Hematopoietic multipotent progenitor cell treated with erythropoietin and hydrocortisone succinate and interleukin-3 and kit ligand, for 15 days (in vitro differentiated cells): ENCODE measurements at regions not wholly inside any gene's neighbourhood (a gene's known extent, or its start where the extent isn't known, plus 50 kb on each side); places are given as distances from the start of the nearest gene placed in this dataset.

Experiments
- DNase-seq: peaks from one replicate; pipeline ENCODE4 v3.0.0-alpha.2; 2015; ENCODE audit warnings: low spot score

DNA sequence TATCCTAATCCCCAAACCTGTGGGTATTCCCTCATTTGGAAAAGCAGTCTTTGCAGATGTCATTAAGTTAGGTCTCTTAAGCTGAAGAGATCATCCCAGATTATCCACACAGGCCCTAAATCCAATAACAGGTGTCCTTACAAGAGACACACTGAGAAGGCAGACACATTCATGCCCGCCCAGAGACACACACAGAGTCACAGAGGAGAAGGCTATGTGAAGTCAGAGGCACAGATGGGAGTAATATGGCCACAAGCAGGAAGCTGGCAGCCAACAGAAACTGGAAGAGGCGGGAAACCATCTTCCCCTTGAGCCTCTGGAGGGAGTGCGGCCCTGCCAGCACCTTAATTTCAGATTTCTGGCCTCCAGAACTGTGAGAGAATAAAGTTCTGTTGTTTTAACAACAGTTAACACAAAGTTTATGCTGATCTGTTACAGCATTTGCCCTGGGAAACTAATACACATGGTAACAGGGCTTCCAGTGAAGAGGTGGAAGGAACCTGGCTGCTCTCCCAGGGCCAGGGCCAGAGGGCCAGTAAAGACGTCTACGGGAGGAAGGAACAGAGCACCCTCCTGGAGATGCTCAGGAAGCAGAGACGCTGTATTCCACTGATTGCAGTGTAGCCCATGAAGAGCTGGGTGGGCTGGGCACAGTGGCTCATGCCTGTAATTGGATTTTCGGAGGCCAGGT, 217.5 kb downstream of the GLI2 start:
- DNase-seq: no peak

- no peak for DNase-seq
Measured at GRCh38 chr2:120953843-120954584, 218.3 kb downstream of the GLI2 start.

DNA sequence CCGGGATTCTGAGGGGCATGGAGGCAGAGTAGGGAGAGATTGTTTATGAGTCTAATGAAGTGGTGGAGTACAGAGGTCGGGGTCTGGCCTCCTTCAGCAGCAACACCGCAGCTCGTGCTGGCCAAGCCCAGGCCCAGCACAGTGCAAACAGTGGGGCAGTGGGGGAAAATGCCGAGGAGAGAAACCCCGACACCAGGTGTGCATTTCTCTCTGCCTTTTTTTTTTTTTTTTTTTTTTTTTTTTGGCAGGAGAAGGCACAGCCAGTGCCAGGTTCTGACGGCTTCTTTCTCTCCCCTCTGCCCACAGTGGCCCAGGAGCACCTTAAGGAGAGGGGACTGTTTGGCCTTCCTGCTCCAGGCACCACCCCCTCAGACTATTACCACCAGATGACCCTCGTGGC, 219.3 kb downstream of the GLI2 start:
- no peak for DNase-seq

- no peak for DNase-seq
Measured at GRCh38 chr2:120955427-120955826, 219.8 kb downstream of the GLI2 start.

- DNase-seq: no peak
Measured at GRCh38 chr2:120956486-120957156, 221.0 kb downstream of the GLI2 start.

DNA sequence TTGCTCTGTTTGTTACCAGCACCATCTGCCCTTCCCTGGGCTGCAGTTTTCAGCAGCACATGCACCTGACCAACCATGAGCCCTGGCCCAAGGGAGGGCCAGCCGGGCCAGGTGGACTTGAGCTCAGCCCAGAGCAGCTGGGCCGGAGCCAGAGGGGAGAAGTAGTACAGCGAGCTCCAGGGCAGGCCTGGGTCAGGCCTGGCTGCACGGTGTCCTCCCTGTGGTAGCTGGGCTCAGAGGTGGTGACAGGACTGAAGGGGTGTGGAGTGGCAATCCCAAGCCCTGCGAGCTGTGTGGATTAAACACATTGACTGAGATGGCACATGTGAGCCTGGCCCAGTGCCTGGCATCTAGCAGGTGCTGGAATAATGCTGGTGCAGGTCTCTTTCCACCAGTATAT, 222.2 kb downstream of the GLI2 start:
- DNase-seq: no peak

GRCh38 chr2:120958623-120959366, 223.1 kb downstream of the GLI2 start:
- DNase-seq: no peak

- no peak for DNase-seq
Measured at GRCh38 chr2:120959426-120959825, 223.8 kb downstream of the GLI2 start.

DNA sequence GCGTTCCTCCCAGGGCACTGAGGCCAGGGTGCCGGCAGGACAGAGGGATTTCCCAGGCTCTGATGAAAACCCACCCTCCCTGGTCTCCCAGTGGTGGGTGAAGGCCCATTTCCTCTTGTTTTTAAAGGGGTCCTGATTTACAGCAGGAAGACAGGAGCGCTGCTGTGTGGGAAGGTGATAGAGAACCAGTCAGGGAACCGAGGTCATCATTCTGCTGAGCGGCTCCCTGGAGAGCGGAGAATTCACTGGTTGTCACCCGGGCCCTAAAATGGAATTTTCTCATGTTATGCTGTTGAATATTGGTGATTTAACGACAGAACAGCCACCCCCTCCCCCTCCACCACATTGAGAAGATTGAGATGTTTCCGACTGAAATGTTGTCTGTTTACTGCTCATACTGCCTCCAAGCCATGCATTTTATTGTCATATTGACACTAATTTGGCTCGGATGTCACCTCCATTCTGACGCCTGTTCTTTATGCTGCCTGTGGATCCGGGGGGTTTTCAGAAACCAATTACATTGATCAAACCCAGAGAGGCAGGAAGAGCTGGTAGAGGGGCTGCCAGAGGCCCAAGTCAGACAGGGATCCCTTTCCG, 225.2 kb downstream of the GLI2 start:
- no peak for DNase-seq

- DNase-seq: no peak
Measured at GRCh38 chr2:120961396-120961795, 225.7 kb downstream of the GLI2 start.

GRCh38 chr2:120963997-120964705, 228.5 kb downstream of the GLI2 start:
- DNase-seq: no peak

- DNase-seq: no peak
Measured at GRCh38 chr2:120964819-120965218, 229.2 kb downstream of the GLI2 start.

DNA sequence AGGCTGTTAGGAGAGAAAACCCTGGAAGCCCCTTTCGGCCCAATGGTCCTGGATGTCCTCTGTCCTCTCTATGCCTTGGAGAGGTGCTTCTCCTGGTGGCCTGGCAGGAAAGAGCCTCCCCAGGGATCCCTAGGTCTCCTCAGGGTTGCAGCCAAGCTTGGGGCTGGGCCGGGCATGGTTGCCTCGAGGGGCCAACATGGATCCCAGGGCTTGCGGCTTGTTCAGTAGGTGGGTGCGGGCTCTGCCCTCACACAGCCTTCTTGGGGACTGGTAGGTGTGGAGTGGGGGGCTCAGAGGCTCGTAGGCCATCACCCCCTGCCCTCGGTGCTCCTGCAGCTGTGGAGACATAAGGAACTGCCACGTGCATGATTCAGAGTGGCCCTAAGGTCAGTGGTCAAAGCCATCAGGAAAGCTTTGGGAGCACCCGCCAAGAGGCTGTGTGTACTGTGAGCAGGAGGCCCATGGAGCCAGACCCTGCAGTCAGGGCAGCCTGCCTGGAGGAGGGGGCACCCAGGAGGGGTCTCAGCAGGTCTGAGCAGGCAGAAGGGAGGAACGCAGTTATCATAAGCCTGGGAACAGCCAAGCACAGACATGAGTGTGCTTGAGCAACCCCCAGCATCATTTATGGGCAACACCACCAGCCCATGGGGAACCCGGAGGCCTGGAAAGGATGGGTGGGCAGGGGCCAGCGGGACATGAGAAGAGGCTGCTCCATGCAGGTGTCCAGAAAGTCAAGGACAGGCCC, 231.0 kb downstream of the GLI2 start:
- DNase-seq: no peak

GRCh38 chr2:120968307-120969015, 232.8 kb downstream of the GLI2 start:
- DNase-seq: no peak

GRCh38 chr2:120969613-120970355, 234.1 kb downstream of the GLI2 start:
- DNase-seq: no peak

- no peak for DNase-seq
Measured at GRCh38 chr2:120971866-120972265, 236.2 kb downstream of the GLI2 start.

DNA sequence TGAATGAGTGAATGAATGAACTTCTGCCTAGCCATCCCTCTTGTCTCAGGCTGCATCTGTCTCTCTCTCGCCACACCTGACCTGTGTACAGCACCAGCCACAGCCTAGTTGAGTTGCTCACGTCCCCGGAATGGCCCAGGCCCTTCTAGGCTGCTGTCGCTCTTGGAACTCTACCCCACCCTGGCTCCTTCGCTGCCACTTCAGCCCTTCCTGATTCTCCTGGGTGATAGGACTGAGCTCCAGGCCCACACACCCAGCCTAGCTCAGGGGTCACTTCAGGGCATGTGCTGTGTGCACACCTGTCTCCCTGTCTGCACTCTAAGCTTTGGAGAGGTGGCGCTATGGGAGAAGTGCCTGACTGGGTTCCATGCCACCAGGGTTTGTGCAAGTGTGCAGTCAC, 236.6 kb downstream of the GLI2 start:
- DNase-seq: no peak

DNA sequence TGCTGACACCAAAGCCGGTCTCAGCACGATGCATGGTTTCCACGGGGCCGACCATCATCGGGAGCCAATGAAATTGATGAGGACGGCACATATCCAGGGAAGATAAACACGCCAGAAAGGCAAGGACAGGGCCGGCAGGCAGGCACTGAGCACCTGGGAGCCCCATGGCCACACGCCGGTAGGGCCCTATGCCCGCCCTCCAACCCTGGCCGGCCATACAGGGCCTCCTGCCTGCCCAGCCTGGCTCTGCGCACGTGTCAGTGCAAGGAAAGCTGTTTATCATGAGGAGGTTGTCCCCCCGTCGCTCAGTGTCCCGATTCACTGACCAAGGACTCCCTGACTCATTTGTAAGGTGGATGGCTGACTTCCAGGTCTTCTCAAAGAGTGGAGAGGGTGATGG, 237.5 kb downstream of the GLI2 start:
- no peak for DNase-seq

- DNase-seq: no peak
Measured at GRCh38 chr2:120974950-120975349, 239.3 kb downstream of the GLI2 start.
